ENCODE measurements at regions not wholly inside any gene's neighbourhood (a gene's known extent, or its start where the extent isn't known, plus 50 kb on each side); places are given as distances from the start of the nearest gene placed in this dataset.

DNA sequence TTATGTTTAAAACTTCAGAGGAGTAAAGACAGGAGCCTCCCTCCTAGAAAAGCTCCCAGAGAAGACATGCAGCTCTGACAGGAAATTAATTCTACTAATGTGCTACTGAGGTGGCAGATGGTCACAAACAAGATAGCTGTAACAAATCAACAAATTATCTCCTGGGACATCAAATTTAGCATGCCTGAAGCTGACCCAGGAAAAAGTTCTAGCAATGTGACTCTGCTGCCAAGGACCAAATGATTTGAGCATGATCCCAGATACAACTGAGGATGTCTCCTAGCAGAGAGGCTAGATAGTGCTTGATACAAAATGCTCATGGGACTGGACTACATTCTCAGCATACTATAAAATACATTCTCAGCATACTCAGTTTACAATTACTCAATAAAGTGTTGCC is 413.5 kb upstream of the SMC2 start:
- no peak overlapping the region for H3K4me2 ChIP-seq (ENCODE audit: low read length)
- ChIA-PET RAD21 (ENCODE audit: low non-redundant PET in 1 of 2, low total read pairs in 2 of 2, uncharacterized antibody in 2 of 2, unreplicated experiment in 2 of 2) (no interaction called here), CTCF (no interaction called here), POLR2A (no interaction called here)
- no peak overlapping the region for H2AFZ ChIP-seq (ENCODE audit: low read depth, low read length, poor library complexity, severe bottlenecking)
- BruUV-seq (replicated peaks), result no TSS peak
- ATAC-seq, result no peak
- H3K9me3 ChIP-seq (ENCODE audit: control insufficient read depth in 1 of 2, insufficient read depth in 1 of 2, low read depth in 1 of 2, low read length in 2 of 2), result peaks cover 0 to 10% of the 10 kb centered on the region in 2 experiments; a peak in 1 of 4 replicates
- H3K36me3 ChIP-seq (ENCODE audit: control insufficient read depth in 1 of 2, insufficient read depth in 2 of 2, low read length in 2 of 2), result no peaks in the 10 kb centered on the region
- intact Hi-C loops (cut with micrococcal nuclease), result no loop called here
- no peak for DNase-seq (ENCODE audit: low read depth, low spot score)
- TF ChIP-seq YY1 (IDR thresholded peaks at IDR 0.05; ENCODE audit: extremely low read depth, insufficient replicate concordance, low read depth, low read length), result no peak
- TF ChIP-seq, protein P1, sequence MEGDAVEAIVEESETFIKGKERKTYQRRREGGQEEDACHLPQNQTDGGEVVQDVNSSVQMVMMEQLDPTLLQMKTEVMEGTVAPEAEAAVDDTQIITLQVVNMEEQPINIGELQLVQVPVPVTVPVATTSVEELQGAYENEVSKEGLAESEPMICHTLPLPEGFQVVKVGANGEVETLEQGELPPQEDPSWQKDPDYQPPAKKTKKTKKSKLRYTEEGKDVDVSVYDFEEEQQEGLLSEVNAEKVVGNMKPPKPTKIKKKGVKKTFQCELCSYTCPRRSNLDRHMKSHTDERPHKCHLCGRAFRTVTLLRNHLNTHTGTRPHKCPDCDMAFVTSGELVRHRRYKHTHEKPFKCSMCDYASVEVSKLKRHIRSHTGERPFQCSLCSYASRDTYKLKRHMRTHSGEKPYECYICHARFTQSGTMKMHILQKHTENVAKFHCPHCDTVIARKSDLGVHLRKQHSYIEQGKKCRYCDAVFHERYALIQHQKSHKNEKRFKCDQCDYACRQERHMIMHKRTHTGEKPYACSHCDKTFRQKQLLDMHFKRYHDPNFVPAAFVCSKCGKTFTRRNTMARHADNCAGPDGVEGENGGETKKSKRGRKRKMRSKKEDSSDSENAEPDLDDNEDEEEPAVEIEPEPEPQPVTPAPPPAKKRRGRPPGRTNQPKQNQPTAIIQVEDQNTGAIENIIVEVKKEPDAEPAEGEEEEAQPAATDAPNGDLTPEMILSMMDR (IDR thresholded peaks at IDR 0.05 in 2 of 3, conservative IDR thresholded peaks at IDR 0.05 in 1 of 3; ENCODE audit: borderline replicate concordance in 1 of 3, insufficient read depth in 1 of 3, low read depth in 2 of 3, low read length in 2 of 3), result no peak
- TF ChIP-seq, protein P2, sequence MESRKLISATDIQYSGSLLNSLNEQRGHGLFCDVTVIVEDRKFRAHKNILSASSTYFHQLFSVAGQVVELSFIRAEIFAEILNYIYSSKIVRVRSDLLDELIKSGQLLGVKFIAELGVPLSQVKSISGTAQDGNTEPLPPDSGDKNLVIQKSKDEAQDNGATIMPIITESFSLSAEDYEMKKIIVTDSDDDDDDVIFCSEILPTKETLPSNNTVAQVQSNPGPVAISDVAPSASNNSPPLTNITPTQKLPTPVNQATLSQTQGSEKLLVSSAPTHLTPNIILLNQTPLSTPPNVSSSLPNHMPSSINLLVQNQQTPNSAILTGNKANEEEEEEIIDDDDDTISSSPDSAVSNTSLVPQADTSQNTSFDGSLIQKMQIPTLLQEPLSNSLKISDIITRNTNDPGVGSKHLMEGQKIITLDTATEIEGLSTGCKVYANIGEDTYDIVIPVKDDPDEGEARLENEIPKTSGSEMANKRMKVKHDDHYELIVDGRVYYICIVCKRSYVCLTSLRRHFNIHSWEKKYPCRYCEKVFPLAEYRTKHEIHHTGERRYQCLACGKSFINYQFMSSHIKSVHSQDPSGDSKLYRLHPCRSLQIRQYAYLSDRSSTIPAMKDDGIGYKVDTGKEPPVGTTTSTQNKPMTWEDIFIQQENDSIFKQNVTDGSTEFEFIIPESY (IDR thresholded peaks at IDR 0.05; ENCODE audit: extremely low read depth, insufficient replicate concordance, low read length), result no peak
- no peak for TF ChIP-seq EZH2 (IDR thresholded peaks at IDR 0.05)
- TF ChIP-seq SIN3A (IDR thresholded peaks at IDR 0.05; ENCODE audit: low read depth), result no peak
- no peak for TF ChIP-seq EZH2phosphoT487 (IDR thresholded peaks at IDR 0.05; ENCODE audit: borderline replicate concordance)
- TF ChIP-seq, protein P3, sequence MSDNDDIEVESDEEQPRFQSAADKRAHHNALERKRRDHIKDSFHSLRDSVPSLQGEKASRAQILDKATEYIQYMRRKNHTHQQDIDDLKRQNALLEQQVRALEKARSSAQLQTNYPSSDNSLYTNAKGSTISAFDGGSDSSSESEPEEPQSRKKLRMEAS (IDR thresholded peaks at IDR 0.05), result no peak
- H4K20me1 ChIP-seq (ENCODE audit: insufficient read depth), result no peaks in the 10 kb centered on the region
- no peaks in the 10 kb centered on the region for H3K9me2 ChIP-seq (ENCODE audit: insufficient read depth)
- H3K27ac ChIP-seq (ENCODE audit: low read depth, low read length), result no peak overlapping the region
- no peaks in the 10 kb centered on the region for H3K4me1 ChIP-seq (ENCODE audit: control insufficient read depth in 1 of 2, insufficient read depth in 2 of 2, low read length in 2 of 2)
- no peak overlapping the region for H3K4me3 ChIP-seq (replicated peaks in 1 of 2; ENCODE audit: low read depth in 1 of 2, low read length in 2 of 2)
- no peaks in the 10 kb centered on the region for H3K79me2 ChIP-seq (ENCODE audit: insufficient read depth, low read length)
- no peaks in the 10 kb centered on the region for H3K27me3 ChIP-seq (ENCODE audit: insufficient read depth, low read length)
- H3K9ac ChIP-seq (ENCODE audit: low read length), result no peak overlapping the region
